ENCODE measurements at regions not wholly inside any gene's neighbourhood (a gene's known extent, or its start where the extent isn't known, plus 50 kb on each side); places are given as distances from the start of the nearest gene placed in this dataset.

DNA sequence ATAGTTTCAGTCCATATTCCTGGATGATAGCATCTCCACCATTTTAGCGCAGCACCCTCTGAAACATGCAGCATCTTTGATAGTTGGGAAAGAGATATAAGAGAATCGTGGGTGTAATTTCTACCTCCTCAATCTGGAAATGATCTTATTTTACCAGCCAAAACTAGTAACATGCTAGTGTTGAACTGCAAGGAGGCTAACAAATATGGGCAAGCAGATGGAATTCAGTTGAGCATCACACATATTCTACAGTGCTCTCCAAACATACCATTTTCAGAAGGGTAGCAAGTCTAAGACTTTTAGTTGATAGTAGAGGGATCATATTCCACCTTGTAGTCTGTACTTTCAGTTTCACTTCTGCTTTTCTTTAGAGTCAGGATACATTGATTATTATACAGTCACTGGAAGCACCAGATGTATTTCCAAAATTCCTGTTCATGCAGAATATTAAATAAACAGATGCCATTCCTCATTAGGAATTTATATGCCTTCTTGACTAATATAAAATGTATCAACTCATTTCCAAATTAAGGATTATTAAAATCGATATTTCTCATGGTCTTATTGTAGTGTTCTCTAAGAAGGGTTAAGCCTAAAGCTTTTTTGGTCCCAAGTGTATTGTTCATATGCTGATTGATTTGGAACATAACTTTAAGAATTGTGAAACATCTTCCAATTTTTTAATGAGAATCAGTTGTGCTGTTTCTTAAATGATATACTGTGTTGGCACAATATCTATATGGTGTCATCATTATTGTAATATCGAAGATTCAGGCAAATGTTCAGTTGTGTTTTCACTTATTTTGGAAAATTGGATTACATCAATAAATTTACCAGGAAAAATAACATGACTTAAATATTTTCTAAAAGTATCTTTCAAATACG is 362.0 kb downstream of the CENPW start:
- CTCF ChIA-PET = no interaction called here
- H4K91ac ChIP-seq (ENCODE audit: insufficient read depth, low read depth, low read length) = no peak overlapping the region
- H3K14ac ChIP-seq (replicated peaks; ENCODE audit: low read depth, low read length) = no peak overlapping the region
- H2AFZ ChIP-seq (replicated peaks; ENCODE audit: low read length, poor library complexity) = no peak overlapping the region
- no peak overlapping the region for H3K9ac ChIP-seq (ENCODE audit: low read depth, low read length)
- POLR2A ChIA-PET (ENCODE audit: unreplicated experiment) = no interaction called here
- H4K8ac ChIP-seq (ENCODE audit: low read depth in 2 of 2, low read length in 2 of 2) = peak overlapping the region in 1 of 2 experiments; percentile 63; a peak in 2 of 4 replicates
- no peak overlapping the region for H2AK5ac ChIP-seq (ENCODE audit: low read depth, low read length)
- H4K20me1 ChIP-seq (ENCODE audit: insufficient read depth, low read length) = no peaks in the 10 kb centered on the region
- DNase-seq (peak; percentile 28), ATAC-seq (ENCODE audit: low read depth) (peak; percentile 70)
- H3K27me3 ChIP-seq (ENCODE audit: control insufficient read depth, insufficient read depth, low read length) = no peaks in the 10 kb centered on the region
- no peak overlapping the region for H3K4ac ChIP-seq (ENCODE audit: low read depth, low read length)
- no peak overlapping the region; the same call in 1 of the 2 replicates for H3K4me3 ChIP-seq (ENCODE audit: insufficient read depth, low read depth, low read length)
- no peak for TF ChIP-seq NFE2L2 (IDR thresholded peaks at IDR 0.05; ENCODE audit: low read depth, low read length)
- TF ChIP-seq MAFK (IDR thresholded peaks at IDR 0.05; ENCODE audit: low read depth, low read length) = no peak
- H2BK120ac ChIP-seq (ENCODE audit: low read depth, low read length) = no peak overlapping the region
- H3K4me1 ChIP-seq (ENCODE audit: control insufficient read depth, insufficient read depth, low read length) = no peaks in the 10 kb centered on the region
- H3K9me1 ChIP-seq (ENCODE audit: insufficient read depth, low read length) = no peaks in the 10 kb centered on the region
- in situ Hi-C loops (cut with MboI; ENCODE audit: low sequenced_read_pairs) (no loop called here), dilution Hi-C loops (cut with HindIII; ENCODE audit: low sequenced_read_pairs, unreplicated experiment) (no loop called here), intact Hi-C loops (cut with micrococcal nuclease) (no loop called here)
- BruUV-seq (replicated peaks) = no TSS peak
- H3K4me2 ChIP-seq (ENCODE audit: low read depth, low read length) = peak overlapping the region; percentile 88
- H3K36me3 ChIP-seq (ENCODE audit: control insufficient read depth, insufficient read depth, low read length) = no peaks in the 10 kb centered on the region
- no peak overlapping the region for H4K5ac ChIP-seq (ENCODE audit: low read depth, low read length)
- no peaks in the 10 kb centered on the region for H3K79me1 ChIP-seq (ENCODE audit: low read depth in 1 of 2, low read length in 2 of 2)
- H2BK5ac ChIP-seq (ENCODE audit: low read depth, low read length, poor library complexity, severe bottlenecking) = peak overlapping the region; percentile 33
- H2AK9ac ChIP-seq (replicated peaks; ENCODE audit: low read depth, low read length, poor library complexity) = no peak overlapping the region
- no peak overlapping the region for H3K23ac ChIP-seq (ENCODE audit: low read depth, low read length)
- no CpG with 5 or more reads among the region's 5 CpGs for WGBS, 2 experiments (ENCODE audit: extremely low coverage in 2 of 2, insufficient read length in 1 of 2)
- no peak overlapping the region for H2BK15ac ChIP-seq (ENCODE audit: low read depth, low read length)
- H3K27ac ChIP-seq (ENCODE audit: insufficient read depth, low read length) = no peak overlapping the region
- no peak overlapping the region for H2BK20ac ChIP-seq (ENCODE audit: low read depth, low read length)
- no peak overlapping the region for H3K18ac ChIP-seq (ENCODE audit: low read depth, low read length)
- H3K56ac ChIP-seq (ENCODE audit: extremely low read depth, insufficient read depth, low read length) = no peak overlapping the region
- no peaks in the 10 kb centered on the region for H3K9me3 ChIP-seq (ENCODE audit: control insufficient read depth, insufficient read depth, low read length)
